MM.1S (cell line): ENCODE measurements at regions not wholly inside any gene's neighbourhood (a gene's known extent, or its start where the extent isn't known, plus 50 kb on each side); places are given as distances from the start of the nearest gene placed in this dataset.

ENCODE experiments used
- DNase-seq: peaks from one replicate; pipeline ENCODE4 v3.0.0-alpha.2; 2015
- H2AFZ ChIP-seq: fragments of 300-600 bp; sonication (generic); 2 replicates; pipeline ENCODE4 v1.6.0; 2016; ENCODE audit warnings: antibody characterized with exemption, low read length
- H3F3A ChIP-seq: fragments of 300-600 bp; sonication (generic); 2 replicates; pipeline ENCODE4 v1.6.1; 2016; ENCODE audit warnings: mild to moderate bottlenecking, antibody characterized with exemption, low read length, moderate library complexity, mixed read lengths; ENCODE audit not compliant: insufficient read depth
- H3K27ac ChIP-seq: fragments of 300-600 bp; sonication (generic); 2 replicates; pipeline ENCODE4 v1.5.1; 2016; ENCODE audit warnings: mild to moderate bottlenecking, low read length
- H3K27me3 ChIP-seq: fragments of 300-600 bp; sonication (generic); replicated peaks from 2 replicates; pipeline ENCODE4 v1.6.0; 2016; ENCODE audit warnings: low read length; ENCODE audit not compliant: insufficient read depth
- H3K36me3 ChIP-seq: fragments of 300-600 bp; sonication (generic); replicated peaks from 2 replicates; pipeline ENCODE4 v1.6.1; 2016; ENCODE audit warnings: mild to moderate bottlenecking, low read length, mixed read lengths; ENCODE audit not compliant: insufficient read depth
- H3K4me1 ChIP-seq: fragments of 300-600 bp; sonication (generic); 2 replicates; pipeline ENCODE4 v1.6.1; 2016; ENCODE audit warnings: low read length, mixed read lengths
- H3K4me2 ChIP-seq: fragments of 300-600 bp; sonication (generic); 2 replicates; pipeline ENCODE4 v1.6.0; 2016; ENCODE audit warnings: low read depth, low read length
- H3K4me3 ChIP-seq: fragments of 300-600 bp; sonication (generic); 2 replicates; pipeline ENCODE4 v1.5.1; 2016; ENCODE audit warnings: low read length, mixed read lengths
- H3K79me2 ChIP-seq: fragments of 300-600 bp; sonication (generic); 2 replicates; pipeline ENCODE4 v1.6.1; 2016; ENCODE audit warnings: mixed run types, low read length, mixed read lengths
- H3K9ac ChIP-seq: fragments of 300-600 bp; sonication (generic); 2 replicates; pipeline ENCODE4 v1.6.1; 2016; ENCODE audit warnings: low read length, mixed read lengths
- H3K9me2 ChIP-seq: fragments of 300-600 bp; sonication (generic); replicated peaks from 2 replicates; pipeline ENCODE4 v1.6.1; 2016; ENCODE audit warnings: mild to moderate bottlenecking, low read length, mixed read lengths; ENCODE audit not compliant: insufficient read depth
- H3K9me3 ChIP-seq: fragments of 300-600 bp; sonication (generic); replicated peaks from 2 replicates; pipeline ENCODE4 v1.6.1; 2016; ENCODE audit warnings: mild to moderate bottlenecking, low read length, mixed read lengths; ENCODE audit not compliant: insufficient read depth
- H4K20me1 ChIP-seq: fragments of 300-600 bp; sonication (generic); 2 replicates; pipeline ENCODE4 v1.6.1; 2016; ENCODE audit warnings: mild to moderate bottlenecking, low read length, moderate library complexity, mixed read lengths; ENCODE audit not compliant: insufficient read depth
- EZH2 ChIP-seq: fragments of 300-600 bp; sonication (generic); optimal IDR thresholded peaks from 2 replicates; pipeline ENCODE3; 2017; ENCODE audit warnings: low read depth, mild to moderate bottlenecking, antibody characterized with exemption, low read length, mixed read lengths
- EZH2phosphoT487 ChIP-seq: fragments of 300-600 bp; sonication (generic); IDR thresholded peaks from 2 replicates; pipeline ENCODE4 v1.6.1; 2018; ENCODE audit warnings: antibody characterized with exemption, low read length
- TF ChIP-seq, protein P1 (sequence below): fragments of 300-600 bp; sonication (generic); IDR thresholded peaks from 2 replicates; pipeline ENCODE4 v1.5.1; 2016; ENCODE audit warnings: antibody characterized with exemption, low read length, mixed read lengths

DNA sequence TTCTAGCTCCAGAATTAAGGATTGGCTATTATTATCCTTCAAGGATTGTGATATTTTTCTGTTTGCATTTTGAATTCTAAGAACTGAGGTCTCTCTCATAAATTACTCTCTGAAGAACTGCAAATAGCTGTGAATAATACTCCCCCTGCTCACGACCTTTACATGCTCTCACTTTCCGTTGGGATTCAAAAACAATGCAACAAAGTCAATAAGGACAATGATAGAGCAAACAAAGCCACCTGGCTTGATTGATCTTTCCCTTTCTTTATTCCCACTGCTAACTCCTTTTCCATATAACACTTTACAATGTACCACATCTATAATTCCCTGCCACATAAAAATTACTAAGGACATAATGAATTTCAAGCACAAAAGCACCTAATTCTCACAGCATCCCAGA lies 523.0 kb upstream of the CA10 start:
- H3K9me2 ChIP-seq = no peaks in the 10 kb centered on the region
- H3K9ac ChIP-seq = no peak overlapping the region
- no peaks in the 10 kb centered on the region for H3K27me3 ChIP-seq
- no peak overlapping the region for H2AFZ ChIP-seq
- TF ChIP-seq EZH2 (no peak), EZH2phosphoT487 (no peak)
- TF ChIP-seq, protein P1, sequence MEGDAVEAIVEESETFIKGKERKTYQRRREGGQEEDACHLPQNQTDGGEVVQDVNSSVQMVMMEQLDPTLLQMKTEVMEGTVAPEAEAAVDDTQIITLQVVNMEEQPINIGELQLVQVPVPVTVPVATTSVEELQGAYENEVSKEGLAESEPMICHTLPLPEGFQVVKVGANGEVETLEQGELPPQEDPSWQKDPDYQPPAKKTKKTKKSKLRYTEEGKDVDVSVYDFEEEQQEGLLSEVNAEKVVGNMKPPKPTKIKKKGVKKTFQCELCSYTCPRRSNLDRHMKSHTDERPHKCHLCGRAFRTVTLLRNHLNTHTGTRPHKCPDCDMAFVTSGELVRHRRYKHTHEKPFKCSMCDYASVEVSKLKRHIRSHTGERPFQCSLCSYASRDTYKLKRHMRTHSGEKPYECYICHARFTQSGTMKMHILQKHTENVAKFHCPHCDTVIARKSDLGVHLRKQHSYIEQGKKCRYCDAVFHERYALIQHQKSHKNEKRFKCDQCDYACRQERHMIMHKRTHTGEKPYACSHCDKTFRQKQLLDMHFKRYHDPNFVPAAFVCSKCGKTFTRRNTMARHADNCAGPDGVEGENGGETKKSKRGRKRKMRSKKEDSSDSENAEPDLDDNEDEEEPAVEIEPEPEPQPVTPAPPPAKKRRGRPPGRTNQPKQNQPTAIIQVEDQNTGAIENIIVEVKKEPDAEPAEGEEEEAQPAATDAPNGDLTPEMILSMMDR = no peak
- no peaks in the 10 kb centered on the region for H4K20me1 ChIP-seq
- H3K27ac ChIP-seq = no peak overlapping the region
- DNase-seq = no peak
- no peaks in the 10 kb centered on the region for H3K4me1 ChIP-seq
- H3K4me3 ChIP-seq = no peak overlapping the region
- H3K79me2 ChIP-seq = no peaks in the 10 kb centered on the region
- no peaks in the 10 kb centered on the region for H3F3A ChIP-seq
- H3K4me2 ChIP-seq = no peak overlapping the region
- no peaks in the 10 kb centered on the region for H3K9me3 ChIP-seq
- no peaks in the 10 kb centered on the region for H3K36me3 ChIP-seq

- no peak overlapping the region for H3K9ac ChIP-seq
- DNase-seq = no peak
- no peaks in the 10 kb centered on the region for H3K79me2 ChIP-seq
- H3K4me3 ChIP-seq = no peak overlapping the region
- no peak overlapping the region for H3K27ac ChIP-seq
- no peaks in the 10 kb centered on the region for H3K9me3 ChIP-seq
- no peaks in the 10 kb centered on the region for H3K9me2 ChIP-seq
- no peak overlapping the region for H3K4me2 ChIP-seq
- no peaks in the 10 kb centered on the region for H3F3A ChIP-seq
- no peaks in the 10 kb centered on the region for H4K20me1 ChIP-seq
- H2AFZ ChIP-seq = no peak overlapping the region
- H3K27me3 ChIP-seq = no peaks in the 10 kb centered on the region
- H3K36me3 ChIP-seq = no peaks in the 10 kb centered on the region
- TF ChIP-seq EZH2phosphoT487 = no peak
- H3K4me1 ChIP-seq = no peaks in the 10 kb centered on the region
Measured at GRCh38 chr17:52678211-52678610, 519.7 kb upstream of the CA10 start.

- no peak overlapping the region for H3K4me3 ChIP-seq
- no peak overlapping the region for H3K4me2 ChIP-seq
- no peaks in the 10 kb centered on the region for H3K36me3 ChIP-seq
- H3K9me3 ChIP-seq = no peaks in the 10 kb centered on the region; the same call in 1 of the 2 replicates
- H3K27me3 ChIP-seq = no peaks in the 10 kb centered on the region
- TF ChIP-seq EZH2 = no peak
- TF ChIP-seq EZH2phosphoT487 = no peak
- TF ChIP-seq, protein P1 = no peak
- DNase-seq = no peak
- H3K4me1 ChIP-seq = no peaks in the 10 kb centered on the region
- no peaks in the 10 kb centered on the region for H3K79me2 ChIP-seq
- no peaks in the 10 kb centered on the region for H3K9me2 ChIP-seq
- H3K27ac ChIP-seq = no peak overlapping the region
- no peak overlapping the region for H2AFZ ChIP-seq
- H3K9ac ChIP-seq = no peak overlapping the region
- no peaks in the 10 kb centered on the region for H3F3A ChIP-seq
- no peaks in the 10 kb centered on the region for H4K20me1 ChIP-seq
Measured at GRCh38 chr17:52674686-52675085, 516.2 kb upstream of the CA10 start.

DNA sequence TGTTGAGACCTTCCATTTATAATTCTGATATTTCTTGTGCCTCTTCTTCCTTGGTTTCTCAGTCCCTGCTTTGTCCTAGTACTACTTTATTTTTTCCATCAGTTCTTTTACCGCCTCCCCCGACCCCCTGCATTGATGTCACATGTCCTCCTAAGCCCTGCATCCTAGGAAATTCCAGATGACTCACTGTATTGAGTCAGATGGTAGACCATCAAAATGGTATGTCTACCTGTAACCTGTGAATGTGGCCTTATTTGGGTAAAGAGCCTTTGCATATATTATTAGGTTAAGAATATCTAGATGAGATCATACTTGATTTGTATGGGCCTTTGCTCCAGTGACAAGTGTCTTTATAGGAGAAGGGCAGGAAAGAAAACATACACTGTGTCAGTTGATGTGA lies 515.3 kb upstream of the CA10 start:
- no peaks in the 10 kb centered on the region for H4K20me1 ChIP-seq
- H3K36me3 ChIP-seq = no peaks in the 10 kb centered on the region
- H3F3A ChIP-seq = no peaks in the 10 kb centered on the region
- no peaks in the 10 kb centered on the region for H3K9me2 ChIP-seq
- no peak overlapping the region for H3K4me2 ChIP-seq
- H2AFZ ChIP-seq = no peak overlapping the region
- DNase-seq = no peak
- H3K9ac ChIP-seq = no peak overlapping the region
- H3K4me3 ChIP-seq = no peak overlapping the region
- TF ChIP-seq EZH2phosphoT487 (no peak), EZH2 (no peak)
- TF ChIP-seq, protein P1 = no peak
- no peaks in the 10 kb centered on the region for H3K27me3 ChIP-seq
- no peak overlapping the region for H3K27ac ChIP-seq
- no peaks in the 10 kb centered on the region; the same call in 1 of the 2 replicates for H3K9me3 ChIP-seq
- H3K79me2 ChIP-seq = no peaks in the 10 kb centered on the region
- no peaks in the 10 kb centered on the region for H3K4me1 ChIP-seq
